Spleen (tissue), 7 donors: ENCODE measurements at regions not wholly inside any gene's neighbourhood (a gene's known extent, or its start where the extent isn't known, plus 50 kb on each side); places are given as distances from the start of the nearest gene placed in this dataset.

Experiments used
- POLR2A ChIP-seq, 3 donors: fragments of 450-650 bp; IDR thresholded peaks; one replicate each; pipeline ENCODE4 v1.5.1; 2017; ENCODE audit warnings: antibody characterized with exemption in 3 of 3, mild to moderate bottlenecking in 1 of 3
- POLR2AphosphoS5 ChIP-seq, 3 donors: sonication (generic); formaldehyde crosslinking; IDR thresholded peaks; one replicate each; pipeline ENCODE4 v1.5.1; 2017; ENCODE audit warnings: antibody characterized with exemption in 3 of 3
- TF ChIP-seq, protein P1 (sequence below), 11 experiments: fragments of 200-600 bp in 7 of 11; fragments of 450-650 bp in 4 of 11; sonication (generic) in 4 of 11; IDR thresholded peaks in 8 of 11; conservative IDR thresholded peaks in 3 of 11; 1 replicate in 7 of 11; 2 replicates in 4 of 11; pipeline versions ENCODE4 v1.4.0 to v1.8.0; 2016 to 2021; ENCODE audit warnings: antibody characterized with exemption in 11 of 11, inconsistent platforms in 4 of 11, mild to moderate bottlenecking in 1 of 11
- donor health status: DM: no; HTN: no; CAD: no; lungs with moderate emphysema.
- donor health status: DM: no; HTN: no; CAD: no.
- donor health status: DM: no; HTN: no; CAD: no.

DNA sequence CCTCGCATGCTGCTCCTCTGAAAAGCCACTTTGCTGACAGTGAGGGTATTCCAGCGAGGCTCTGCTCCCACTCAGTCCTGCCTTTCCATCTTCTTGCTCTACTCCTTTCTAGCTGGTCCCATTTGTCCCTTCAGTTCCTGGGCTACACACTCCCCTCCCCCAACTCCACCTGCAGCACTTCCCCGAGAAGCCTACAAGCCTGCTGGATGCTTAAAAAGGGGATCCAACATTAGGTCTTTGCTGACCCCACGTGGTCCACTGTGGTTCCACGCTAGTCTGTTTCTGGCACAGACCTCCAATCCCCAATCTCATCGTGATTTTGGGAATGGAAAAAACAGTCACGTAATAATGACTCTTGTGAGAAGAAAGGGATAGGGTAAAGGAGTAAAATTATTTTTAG is 121.6 kb upstream of the SNX19 start:
- TF ChIP-seq, protein P1, sequence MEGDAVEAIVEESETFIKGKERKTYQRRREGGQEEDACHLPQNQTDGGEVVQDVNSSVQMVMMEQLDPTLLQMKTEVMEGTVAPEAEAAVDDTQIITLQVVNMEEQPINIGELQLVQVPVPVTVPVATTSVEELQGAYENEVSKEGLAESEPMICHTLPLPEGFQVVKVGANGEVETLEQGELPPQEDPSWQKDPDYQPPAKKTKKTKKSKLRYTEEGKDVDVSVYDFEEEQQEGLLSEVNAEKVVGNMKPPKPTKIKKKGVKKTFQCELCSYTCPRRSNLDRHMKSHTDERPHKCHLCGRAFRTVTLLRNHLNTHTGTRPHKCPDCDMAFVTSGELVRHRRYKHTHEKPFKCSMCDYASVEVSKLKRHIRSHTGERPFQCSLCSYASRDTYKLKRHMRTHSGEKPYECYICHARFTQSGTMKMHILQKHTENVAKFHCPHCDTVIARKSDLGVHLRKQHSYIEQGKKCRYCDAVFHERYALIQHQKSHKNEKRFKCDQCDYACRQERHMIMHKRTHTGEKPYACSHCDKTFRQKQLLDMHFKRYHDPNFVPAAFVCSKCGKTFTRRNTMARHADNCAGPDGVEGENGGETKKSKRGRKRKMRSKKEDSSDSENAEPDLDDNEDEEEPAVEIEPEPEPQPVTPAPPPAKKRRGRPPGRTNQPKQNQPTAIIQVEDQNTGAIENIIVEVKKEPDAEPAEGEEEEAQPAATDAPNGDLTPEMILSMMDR (IDR thresholded peaks at IDR 0.05 in 8 of 11, conservative IDR thresholded peaks at IDR 0.05 in 3 of 11), result no peak
- no peak for TF ChIP-seq POLR2AphosphoS5 (IDR thresholded peaks at IDR 0.05)
- TF ChIP-seq POLR2A (IDR thresholded peaks at IDR 0.05), result no peak
